K562 (cell line): ENCODE measurements at regions not wholly inside any gene's neighbourhood (a gene's known extent, or its start where the extent isn't known, plus 50 kb on each side); places are given as distances from the start of the nearest gene placed in this dataset.

Experiments
- ATAC-seq: fragments of 200-7000 bp; cut with Tn5 transposase; 3 replicates; pipeline ENCODE4 v1.9.1; 2020; ENCODE audit warnings: moderate library complexity
- BruUV-seq: library from RNA; stranded (reverse); fragments of 400-500 nt; replicated peaks from 2 replicates; lab custom pipeline; 2021; lab: Mats Ljungman, UMichigan
- CTCF ChIA-PET: fragments of 300-600 bp; formaldehyde crosslinking; extraction: SDS; loops from one replicate; lab custom pipeline; 2021; ENCODE audit warnings: low intra/inter-chr PET ratio; lab: Yijun Ruan, JAX
- POLR2A ChIA-PET: fragments of 300-600, 350-650 bp; sonication (Branson Sonifier 250); formaldehyde crosslinking; extraction: SDS; loops from one replicate; lab custom pipeline; 2021; ENCODE audit warnings: antibody characterized with exemption, inconsistent platforms; lab: Yijun Ruan, JAX
- DNase-seq, 4 experiments: peaks; one replicate each; pipeline versions ENCODE4 v3.0.0 to v3.0.0-alpha.2; 2011 to 2018; ENCODE audit warnings: low spot score in 3 of 4, mixed read lengths in 3 of 4; ENCODE audit errors: extremely low read depth in 1 of 4
- FAIRE-seq: peaks from 2 replicates; lab custom pipeline; 2011; peaks lifted over from hg19 to GRCh38; lab: Jason Lieb, UNC
- H2AFZ ChIP-seq: 2 replicates; pipeline ENCODE4 v1.6.0; 2011; ENCODE audit warnings: low read depth, low read length, control low read depth, inconsistent platforms
- H3K27ac ChIP-seq: fragments of 200-600 bp; 3 replicates; pipeline ENCODE4 v1.8.0; 2011; ENCODE audit warnings: low read depth, mild to moderate bottlenecking, control low read depth, inconsistent platforms, low read length, moderate library complexity, mixed read lengths; ENCODE audit errors: extremely low read depth
- H3K27me3 ChIP-seq, 2 experiments: fragments of 300-600 bp in 1 of 2; 2 replicates in 1 of 2; 3 replicates in 1 of 2; pipeline versions ENCODE4 v1.6.0 to v1.8.0; 2011; ENCODE audit warnings: inconsistent platforms in 2 of 2, low read length in 2 of 2, mild to moderate bottlenecking in 1 of 2, mixed read lengths in 1 of 2, moderate library complexity in 1 of 2; ENCODE audit not compliant: control insufficient read depth in 2 of 2, insufficient read depth in 2 of 2
- H3K36me3 ChIP-seq: fragments of 300-600 bp; 3 replicates; pipeline ENCODE4 v1.8.0; 2011; ENCODE audit warnings: mild to moderate bottlenecking, low read length, inconsistent platforms; ENCODE audit not compliant: control insufficient read depth, insufficient read depth
- H3K4me1 ChIP-seq, 2 experiments: fragments of 200-600 bp in 1 of 2; replicated peaks in 1 of 2; 2 replicates in 1 of 2; 3 replicates in 1 of 2; pipeline versions ENCODE4 v1.5.1 to v1.8.0; 2011; ENCODE audit warnings: inconsistent platforms in 2 of 2, low read length in 2 of 2, mild to moderate bottlenecking in 1 of 2, mixed read lengths in 1 of 2, moderate library complexity in 1 of 2; ENCODE audit not compliant: control insufficient read depth in 2 of 2, insufficient read depth in 2 of 2
- H3K4me2 ChIP-seq: 2 replicates; pipeline ENCODE4 v1.6.1; 2011; ENCODE audit warnings: low read length, control low read depth, inconsistent platforms, mixed read lengths; ENCODE audit not compliant: insufficient read depth
- H3K4me3 ChIP-seq: fragments of 200-600 bp; sonication (generic), shearing (Covaris generic); 2 replicates; pipeline ENCODE4 v1.5.1; 2016; ENCODE audit warnings: control low read depth, inconsistent platforms
- H3K79me2 ChIP-seq: fragments of 200-600 bp; 3 replicates; pipeline ENCODE4 v1.8.0; 2011; ENCODE audit warnings: low read length, inconsistent platforms; ENCODE audit not compliant: control insufficient read depth, insufficient read depth
- H3K9ac ChIP-seq, 2 experiments: 2 replicates each; pipeline versions ENCODE4 v1.6.0 to v1.6.1; 2011; ENCODE audit warnings: low read depth in 2 of 2, low read length in 2 of 2, control low read depth in 1 of 2, inconsistent platforms in 1 of 2, mild to moderate bottlenecking in 1 of 2, mixed read lengths in 1 of 2; ENCODE audit not compliant: insufficient read depth in 1 of 2
- H3K9me1 ChIP-seq: one replicate; pipeline ENCODE4 v1.6.0; 2011; ENCODE audit warnings: inconsistent platforms, mild to moderate bottlenecking, low read length, moderate library complexity; ENCODE audit not compliant: control insufficient read depth, insufficient read depth
- H3K9me3 ChIP-seq: replicated peaks from 2 replicates; pipeline ENCODE4 v1.5.1; 2011; ENCODE audit warnings: low read depth, low read length, inconsistent platforms; ENCODE audit not compliant: control insufficient read depth, insufficient read depth
- H4K20me1 ChIP-seq: replicated peaks from 2 replicates; pipeline ENCODE4 v1.6.1; 2011; ENCODE audit warnings: low read length, inconsistent platforms, mixed read lengths; ENCODE audit not compliant: control insufficient read depth, insufficient read depth
- GTF2A2 ChIP-seq: IDR thresholded peaks from 2 replicates; pipeline ENCODE4 v1.6.1; 2016; ENCODE audit warnings: mild to moderate bottlenecking, missing genetic modification characterization, missing compliant biosample characterization
- HDAC3 ChIP-seq: fragments of 450-650 bp; IDR thresholded peaks from 2 replicates; pipeline ENCODE4 v1.6.1; 2018; ENCODE audit warnings: borderline replicate concordance, mild to moderate bottlenecking, moderate library complexity; ENCODE audit not compliant: partially characterized antibody
- HOXB6 ChIP-seq: fragments of 250-450 bp; sonication (Bioruptor Pico); IDR thresholded peaks from 2 replicates; pipeline ENCODE4 v1.5.1; 2022; ENCODE audit warnings: mild to moderate bottlenecking, borderline replicate concordance
- JUN ChIP-seq, 2 experiments: sonication (generic) in 1 of 2; formaldehyde crosslinking in 1 of 2; IDR thresholded peaks; 2 replicates each; pipeline versions ENCODE4 v1.6.1 to v1.8.0; 2012 to 2022; ENCODE audit warnings: borderline replicate concordance in 2 of 2, mild to moderate bottlenecking in 2 of 2, improper control_type of control experiment in 1 of 2, low read depth in 1 of 2, low read length in 1 of 2, missing genetic modification reagents in 1 of 2
- RAD21 ChIP-seq, 2 experiments: fragments of 250-450 bp in 1 of 2; fragments of 450-650 bp in 1 of 2; sonication (Bioruptor Pico) in 1 of 2; formaldehyde crosslinking in 1 of 2; IDR thresholded peaks in 1 of 2; conservative IDR thresholded peaks in 1 of 2; 2 replicates each; pipeline versions ENCODE4 v1.4.0 to v1.8.0; 2020 to 2022; ENCODE audit warnings: mild to moderate bottlenecking in 2 of 2, moderate library complexity in 1 of 2
- ZNF197 ChIP-seq: fragments of 200-800 bp; sonication (Bioruptor generic); IDR thresholded peaks from 2 replicates; pipeline ENCODE4 v1.6.1; 2016; ENCODE audit warnings: low read depth, missing genetic modification characterization, missing compliant biosample characterization
- ZNF347 ChIP-seq: fragments of 450-650 bp; formaldehyde crosslinking; IDR thresholded peaks from 2 replicates; pipeline ENCODE4 v1.4.0; 2020; ENCODE audit warnings: low read depth, mild to moderate bottlenecking, moderate library complexity
- WGBS: fragments of 100-300 bp; shearing (Covaris generic); methylation state at CpG from one replicate; pipeline ENCODE4 v1.1.6; 2016; ENCODE audit warnings: low coverage, mixed read lengths; ENCODE audit not compliant: insufficient coverage; ENCODE audit errors: missing lambda C conversion rate; 5-methylcytosine and 5-hydroxymethylcytosine counted together
- in situ Hi-C: fragments of 300-500 bp; cut with MboI; formaldehyde crosslinking; loops from 4 replicates; pipeline ENCODE4 v1.15.0; 2018; ENCODE audit warnings: inconsistent platforms, mixed read lengths
- intact Hi-C: fragments of 100-400 bp; cut with micrococcal nuclease; formaldehyde crosslinking; loops from 2 replicates; pipeline ENCODE4 v1.14.2; 2022
- TF ChIP-seq, protein P1 (sequence below): sonication (generic); formaldehyde crosslinking; IDR thresholded peaks from 2 replicates; pipeline ENCODE4 v1.8.0; 2023; ENCODE audit warnings: mild to moderate bottlenecking, missing genetic modification reagents
- TF ChIP-seq, protein P2 (sequence below), 2 experiments: IDR thresholded peaks; 2 replicates each; pipeline ENCODE4 v1.6.1; 2012; ENCODE audit warnings: improper control_type of control experiment in 2 of 2, low read depth in 2 of 2, low read length in 2 of 2, borderline replicate concordance in 1 of 2
- TF ChIP-seq, protein P3 (sequence below): conservative IDR thresholded peaks from 2 replicates; pipeline ENCODE4 v1.6.1; 2011; ENCODE audit warnings: low read depth, mild to moderate bottlenecking, low read length; ENCODE audit not compliant: control insufficient read depth

DNA sequence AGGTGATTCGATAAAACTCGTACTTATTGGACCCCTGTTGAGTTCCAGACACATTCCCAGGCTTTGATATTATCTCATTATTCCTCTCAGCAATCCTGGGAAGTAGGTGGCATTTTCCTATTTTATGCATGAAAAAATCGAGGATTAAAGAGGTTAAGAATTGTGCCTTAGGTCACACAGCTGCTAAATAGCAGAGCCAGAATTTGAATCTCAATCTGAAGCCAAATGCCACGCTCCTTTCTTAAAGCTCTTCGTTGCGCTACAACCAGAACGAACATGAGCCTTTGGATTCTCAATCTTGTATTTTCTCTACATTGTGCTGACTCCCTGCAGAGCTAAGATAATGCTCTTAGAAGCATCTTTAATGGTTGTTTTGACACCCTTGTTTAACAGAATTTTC lies 527.8 kb upstream of the TLE4 start:
- 0% methylated on average over 7 of the region's 7 CpGs for WGBS
- in situ Hi-C loops, result no loop called here

More for the DNA sequence above, 527.8 kb upstream of the TLE4 start:
- DNase-seq (no peak), ATAC-seq (no peak), FAIRE-seq (no peak)
- intact Hi-C loops, result no loop called here
- Histone ChIP-seq H2AFZ (no peak overlapping the region), H3K9me1 (no peaks in the 10 kb centered on the region), H3K27ac (no peak overlapping the region), H3K79me2 (no peaks in the 10 kb centered on the region), H3K9ac (no peak overlapping the region), H3K27me3 (no peaks in the 10 kb centered on the region), H3K36me3 (no peaks in the 10 kb centered on the region), H3K4me3 (no peak overlapping the region), H4K20me1 (no peaks in the 10 kb centered on the region), H3K9me3 (no peaks in the 10 kb centered on the region), H3K4me1 (no peaks in the 10 kb centered on the region), H3K4me2 (no peak overlapping the region)
- CTCF ChIA-PET, result no interaction called here
- POLR2A ChIA-PET, result no interaction called here
- BruUV-seq, result no TSS peak
- no peak for TF ChIP-seq ZNF347 (CRISPR knock-in tag)
- TF ChIP-seq, protein P1, sequence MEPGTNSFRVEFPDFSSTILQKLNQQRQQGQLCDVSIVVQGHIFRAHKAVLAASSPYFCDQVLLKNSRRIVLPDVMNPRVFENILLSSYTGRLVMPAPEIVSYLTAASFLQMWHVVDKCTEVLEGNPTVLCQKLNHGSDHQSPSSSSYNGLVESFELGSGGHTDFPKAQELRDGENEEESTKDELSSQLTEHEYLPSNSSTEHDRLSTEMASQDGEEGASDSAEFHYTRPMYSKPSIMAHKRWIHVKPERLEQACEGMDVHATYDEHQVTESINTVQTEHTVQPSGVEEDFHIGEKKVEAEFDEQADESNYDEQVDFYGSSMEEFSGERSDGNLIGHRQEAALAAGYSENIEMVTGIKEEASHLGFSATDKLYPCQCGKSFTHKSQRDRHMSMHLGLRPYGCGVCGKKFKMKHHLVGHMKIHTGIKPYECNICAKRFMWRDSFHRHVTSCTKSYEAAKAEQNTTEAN (CRISPR knock-in tag), result no peak
- TF ChIP-seq, protein P2, sequence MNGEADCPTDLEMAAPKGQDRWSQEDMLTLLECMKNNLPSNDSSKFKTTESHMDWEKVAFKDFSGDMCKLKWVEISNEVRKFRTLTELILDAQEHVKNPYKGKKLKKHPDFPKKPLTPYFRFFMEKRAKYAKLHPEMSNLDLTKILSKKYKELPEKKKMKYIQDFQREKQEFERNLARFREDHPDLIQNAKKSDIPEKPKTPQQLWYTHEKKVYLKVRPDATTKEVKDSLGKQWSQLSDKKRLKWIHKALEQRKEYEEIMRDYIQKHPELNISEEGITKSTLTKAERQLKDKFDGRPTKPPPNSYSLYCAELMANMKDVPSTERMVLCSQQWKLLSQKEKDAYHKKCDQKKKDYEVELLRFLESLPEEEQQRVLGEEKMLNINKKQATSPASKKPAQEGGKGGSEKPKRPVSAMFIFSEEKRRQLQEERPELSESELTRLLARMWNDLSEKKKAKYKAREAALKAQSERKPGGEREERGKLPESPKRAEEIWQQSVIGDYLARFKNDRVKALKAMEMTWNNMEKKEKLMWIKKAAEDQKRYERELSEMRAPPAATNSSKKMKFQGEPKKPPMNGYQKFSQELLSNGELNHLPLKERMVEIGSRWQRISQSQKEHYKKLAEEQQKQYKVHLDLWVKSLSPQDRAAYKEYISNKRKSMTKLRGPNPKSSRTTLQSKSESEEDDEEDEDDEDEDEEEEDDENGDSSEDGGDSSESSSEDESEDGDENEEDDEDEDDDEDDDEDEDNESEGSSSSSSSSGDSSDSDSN (IDR thresholded peaks at IDR 0.05; ENCODE audit: borderline replicate concordance in 1 of 2, low read depth in 2 of 2, low read length in 2 of 2), result no peak
- TF ChIP-seq HOXB6, result no peak
- no peak for TF ChIP-seq RAD21 (CRISPR knock-in tag; conservative IDR thresholded peaks at IDR 0.05 in 1 of 2, IDR thresholded peaks at IDR 0.05 in 1 of 2)
- TF ChIP-seq ZNF197 (CRISPR knock-in tag), result no peak
- no peak for TF ChIP-seq JUN (IDR thresholded peaks at IDR 0.05; ENCODE audit: borderline replicate concordance, low read depth, low read length)
- TF ChIP-seq JUN (CRISPR knock-in tag; IDR thresholded peaks at IDR 0.05; ENCODE audit: borderline replicate concordance), result no peak
- TF ChIP-seq GTF2A2 (tag), result no peak
- TF ChIP-seq, protein P3, sequence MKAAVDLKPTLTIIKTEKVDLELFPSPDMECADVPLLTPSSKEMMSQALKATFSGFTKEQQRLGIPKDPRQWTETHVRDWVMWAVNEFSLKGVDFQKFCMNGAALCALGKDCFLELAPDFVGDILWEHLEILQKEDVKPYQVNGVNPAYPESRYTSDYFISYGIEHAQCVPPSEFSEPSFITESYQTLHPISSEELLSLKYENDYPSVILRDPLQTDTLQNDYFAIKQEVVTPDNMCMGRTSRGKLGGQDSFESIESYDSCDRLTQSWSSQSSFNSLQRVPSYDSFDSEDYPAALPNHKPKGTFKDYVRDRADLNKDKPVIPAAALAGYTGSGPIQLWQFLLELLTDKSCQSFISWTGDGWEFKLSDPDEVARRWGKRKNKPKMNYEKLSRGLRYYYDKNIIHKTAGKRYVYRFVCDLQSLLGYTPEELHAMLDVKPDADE, result no peak
- no peak for TF ChIP-seq HDAC3
